ENCODE measurements at regions not wholly inside any gene's neighbourhood (a gene's known extent, or its start where the extent isn't known, plus 50 kb on each side); places are given as distances from the start of the nearest gene placed in this dataset.
"Not testable (repeated sequence)": the region's sequence is repeated elsewhere in the genome, so short reads cannot be mapped to it uniquely, and the experiment has no call there.

GRCh38 chr12:78340406-78340805, 509.7 kb downstream of the NAV3 start:
- Histone ChIP-seq H3K36me3 (ENCODE audit: insufficient read depth, low read length) (no peaks in the 10 kb centered on the region), H3K4me3 (ENCODE audit: low read length) (no peak overlapping the region), H3K4me1 (ENCODE audit: control insufficient read depth, insufficient read depth, low read length) (no peaks in the 10 kb centered on the region), H3K9ac (ENCODE audit: low read depth, low read length) (no peak overlapping the region), H3K4me2 (ENCODE audit: low read length) (no peak overlapping the region), H3K9me3 (replicated peaks; ENCODE audit: low read length) (no peaks in the 10 kb centered on the region), H3K27me3 (ENCODE audit: control insufficient read depth, insufficient read depth, low read length) (no peaks in the 10 kb centered on the region)

GRCh38 chr12:78343657-78344056, 513.0 kb downstream of the NAV3 start:
- Histone ChIP-seq H3K4me2 (ENCODE audit: low read length) (no peak overlapping the region), H3K4me3 (ENCODE audit: low read length) (no peak overlapping the region), H3K4me1 (ENCODE audit: control insufficient read depth, insufficient read depth, low read length) (no peaks in the 10 kb centered on the region), H3K9ac (ENCODE audit: low read depth, low read length) (no peak overlapping the region), H3K27me3 (ENCODE audit: control insufficient read depth, insufficient read depth, low read length) (no peaks in the 10 kb centered on the region), H3K36me3 (ENCODE audit: insufficient read depth, low read length) (no peaks in the 10 kb centered on the region), H3K9me3 (replicated peaks; ENCODE audit: low read length) (no peaks in the 10 kb centered on the region)

- Histone ChIP-seq H3K4me2 (ENCODE audit: low read length) (no peak overlapping the region), H3K9me3 (replicated peaks; ENCODE audit: low read length) (no peaks in the 10 kb centered on the region), H3K9ac (ENCODE audit: low read depth, low read length) (no peak overlapping the region), H3K27me3 (ENCODE audit: control insufficient read depth, insufficient read depth, low read length) (no peaks in the 10 kb centered on the region), H3K4me3 (ENCODE audit: low read length) (no peak overlapping the region), H3K36me3 (ENCODE audit: insufficient read depth, low read length) (no peaks in the 10 kb centered on the region), H3K4me1 (ENCODE audit: control insufficient read depth, insufficient read depth, low read length) (no peaks in the 10 kb centered on the region)
Observed at GRCh38 chr12:78359520-78359919, 505.1 kb upstream of the SYT1 start.

GRCh38 chr12:78361683-78362082, 502.9 kb upstream of the SYT1 start:
- H3K9me3 ChIP-seq (replicated peaks; ENCODE audit: low read length), result no peaks in the 10 kb centered on the region
- H3K4me2 ChIP-seq (ENCODE audit: low read length), result no peak overlapping the region
- no peaks in the 10 kb centered on the region for H3K36me3 ChIP-seq (ENCODE audit: insufficient read depth, low read length)
- no peak overlapping the region for H3K4me3 ChIP-seq (ENCODE audit: low read length)
- H3K27me3 ChIP-seq (ENCODE audit: control insufficient read depth, insufficient read depth, low read length), result no peaks in the 10 kb centered on the region
- no peak overlapping the region for H3K9ac ChIP-seq (ENCODE audit: low read depth, low read length)
- H3K4me1 ChIP-seq (ENCODE audit: control insufficient read depth, insufficient read depth, low read length), result no peaks in the 10 kb centered on the region

GRCh38 chr12:78371284-78371683, 493.3 kb upstream of the SYT1 start:
- Histone ChIP-seq H3K4me3 (ENCODE audit: low read length) (no peak overlapping the region), H3K4me2 (ENCODE audit: low read length) (no peak overlapping the region), H3K9me3 (replicated peaks; ENCODE audit: low read length) (no peaks in the 10 kb centered on the region), H3K36me3 (ENCODE audit: insufficient read depth, low read length) (no peaks in the 10 kb centered on the region), H3K27me3 (ENCODE audit: control insufficient read depth, insufficient read depth, low read length) (no peaks in the 10 kb centered on the region), H3K9ac (ENCODE audit: low read depth, low read length) (no peak overlapping the region), H3K4me1 (ENCODE audit: control insufficient read depth, insufficient read depth, low read length) (no peaks in the 10 kb centered on the region)

- Histone ChIP-seq H3K27me3 (ENCODE audit: control insufficient read depth, insufficient read depth, low read length) (no peaks in the 10 kb centered on the region), H3K9me3 (replicated peaks; ENCODE audit: low read length) (peaks cover 6% of the 10 kb centered on the region), H3K36me3 (ENCODE audit: insufficient read depth, low read length) (no peaks in the 10 kb centered on the region), H3K4me2 (ENCODE audit: low read length) (no peak overlapping the region), H3K9ac (ENCODE audit: low read depth, low read length) (no peak overlapping the region), H3K4me1 (ENCODE audit: control insufficient read depth, insufficient read depth, low read length) (no peaks in the 10 kb centered on the region), H3K4me3 (ENCODE audit: low read length) (no peak overlapping the region)
Observed at GRCh38 chr12:78375461-78375860, 489.1 kb upstream of the SYT1 start.

- Histone ChIP-seq H3K36me3 (ENCODE audit: insufficient read depth, low read length) (no peaks in the 10 kb centered on the region), H3K4me3 (ENCODE audit: low read length) (no peak overlapping the region), H3K9me3 (replicated peaks; ENCODE audit: low read length) (peaks cover 6% of the 10 kb centered on the region), H3K4me1 (ENCODE audit: control insufficient read depth, insufficient read depth, low read length) (no peaks in the 10 kb centered on the region), H3K4me2 (ENCODE audit: low read length) (no peak overlapping the region), H3K9ac (ENCODE audit: low read depth, low read length) (no peak overlapping the region), H3K27me3 (ENCODE audit: control insufficient read depth, insufficient read depth, low read length) (no peaks in the 10 kb centered on the region)
Observed at GRCh38 chr12:78376257-78376656, 488.3 kb upstream of the SYT1 start.

GRCh38 chr12:78379065-78379464, 485.5 kb upstream of the SYT1 start:
- H3K9ac ChIP-seq (ENCODE audit: low read depth, low read length); H3K27me3 ChIP-seq (ENCODE audit: control insufficient read depth, insufficient read depth, low read length); H3K4me1 ChIP-seq (ENCODE audit: control insufficient read depth, insufficient read depth, low read length); H3K4me2 ChIP-seq (ENCODE audit: low read length); H3K36me3 ChIP-seq (ENCODE audit: insufficient read depth, low read length); H3K9me3 ChIP-seq (replicated peaks; ENCODE audit: low read length); H3K4me3 ChIP-seq (ENCODE audit: low read length): not testable (repeated sequence)

GRCh38 chr12:78383414-78383813, 481.2 kb upstream of the SYT1 start:
- Histone ChIP-seq H3K27me3 (ENCODE audit: control insufficient read depth, insufficient read depth, low read length) (no peaks in the 10 kb centered on the region), H3K4me2 (ENCODE audit: low read length) (no peak overlapping the region), H3K9me3 (replicated peaks; ENCODE audit: low read length) (peaks cover 6% of the 10 kb centered on the region), H3K4me1 (ENCODE audit: control insufficient read depth, insufficient read depth, low read length) (no peaks in the 10 kb centered on the region), H3K9ac (ENCODE audit: low read depth, low read length) (no peak overlapping the region), H3K36me3 (ENCODE audit: insufficient read depth, low read length) (no peaks in the 10 kb centered on the region), H3K4me3 (ENCODE audit: low read length) (no peak overlapping the region)

- Histone ChIP-seq H3K4me3 (ENCODE audit: low read length) (no peak overlapping the region), H3K4me2 (ENCODE audit: low read length) (no peak overlapping the region), H3K4me1 (ENCODE audit: control insufficient read depth, insufficient read depth, low read length) (no peaks in the 10 kb centered on the region), H3K27me3 (ENCODE audit: control insufficient read depth, insufficient read depth, low read length) (no peaks in the 10 kb centered on the region), H3K9me3 (replicated peaks; ENCODE audit: low read length) (no peaks in the 10 kb centered on the region), H3K36me3 (ENCODE audit: insufficient read depth, low read length) (no peaks in the 10 kb centered on the region), H3K9ac (ENCODE audit: low read depth, low read length) (no peak overlapping the region)
Observed at GRCh38 chr12:78384541-78384940, 480.0 kb upstream of the SYT1 start.

GRCh38 chr12:78385541-78385940, 479.0 kb upstream of the SYT1 start:
- no peaks in the 10 kb centered on the region for H3K9me3 ChIP-seq (replicated peaks; ENCODE audit: low read length)
- H3K4me1 ChIP-seq (ENCODE audit: control insufficient read depth, insufficient read depth, low read length), result no peaks in the 10 kb centered on the region
- no peak overlapping the region for H3K9ac ChIP-seq (ENCODE audit: low read depth, low read length)
- no peaks in the 10 kb centered on the region for H3K36me3 ChIP-seq (ENCODE audit: insufficient read depth, low read length)
- no peak overlapping the region for H3K4me3 ChIP-seq (ENCODE audit: low read length)
- H3K27me3 ChIP-seq (ENCODE audit: control insufficient read depth, insufficient read depth, low read length), result no peaks in the 10 kb centered on the region
- H3K4me2 ChIP-seq (ENCODE audit: low read length), result no peak overlapping the region

GRCh38 chr12:78386871-78387270, 477.7 kb upstream of the SYT1 start:
- Histone ChIP-seq H3K9me3 (replicated peaks; ENCODE audit: low read length) (no peaks in the 10 kb centered on the region), H3K4me2 (ENCODE audit: low read length) (no peak overlapping the region), H3K4me1 (ENCODE audit: control insufficient read depth, insufficient read depth, low read length) (no peaks in the 10 kb centered on the region), H3K36me3 (ENCODE audit: insufficient read depth, low read length) (no peaks in the 10 kb centered on the region), H3K4me3 (ENCODE audit: low read length) (no peak overlapping the region), H3K27me3 (ENCODE audit: control insufficient read depth, insufficient read depth, low read length) (no peaks in the 10 kb centered on the region), H3K9ac (ENCODE audit: low read depth, low read length) (no peak overlapping the region)

Measured in skeletal muscle satellite cell (primary cell).